ENCODE measurements at regions not wholly inside any gene's neighbourhood (a gene's known extent, or its start where the extent isn't known, plus 50 kb on each side); places are given as distances from the start of the nearest gene placed in this dataset.

GRCh38 chr11:100585728-100586127, 101.4 kb upstream of the ARHGAP42 start:
- TF ChIP-seq REST (IDR thresholded peaks at IDR 0.05; ENCODE audit: low read depth) (no peak), SIN3A (IDR thresholded peaks at IDR 0.05; ENCODE audit: low read depth) (no peak)
- intact Hi-C loops (cut with micrococcal nuclease): no loop called here
- Histone ChIP-seq H3K27me3 (ENCODE audit: insufficient read depth, low read length) (no peaks in the 10 kb centered on the region), H3K4me1 (ENCODE audit: control insufficient read depth in 1 of 2, insufficient read depth in 2 of 2, low read length in 2 of 2) (no peaks in the 10 kb centered on the region), H3K9me2 (ENCODE audit: insufficient read depth) (no peaks in the 10 kb centered on the region), H3K79me2 (ENCODE audit: insufficient read depth, low read length) (no peaks in the 10 kb centered on the region), H3K4me3 (replicated peaks in 1 of 2; ENCODE audit: low read depth in 1 of 2, low read length in 2 of 2) (no peak overlapping the region), H3K9me3 (ENCODE audit: control insufficient read depth in 1 of 2, insufficient read depth in 1 of 2, low read depth in 1 of 2, low read length in 2 of 2) (no peaks in the 10 kb centered on the region), H4K20me1 (ENCODE audit: insufficient read depth) (no peaks in the 10 kb centered on the region), H2AFZ (ENCODE audit: low read depth, low read length, poor library complexity, severe bottlenecking) (no peak overlapping the region), H3K9ac (ENCODE audit: low read length) (no peak overlapping the region), H3K4me2 (ENCODE audit: low read length) (no peak overlapping the region), H3K27ac (ENCODE audit: low read depth, low read length) (no peak overlapping the region), H3K36me3 (ENCODE audit: control insufficient read depth in 1 of 2, insufficient read depth in 2 of 2, low read length in 2 of 2) (no peaks in the 10 kb centered on the region)
- ChIA-PET POLR2A (no interaction called here), RAD21 (ENCODE audit: low non-redundant PET in 1 of 2, low total read pairs in 2 of 2, uncharacterized antibody in 2 of 2, unreplicated experiment in 2 of 2) (no interaction called here), CTCF (no interaction called here)
- DNase-seq (ENCODE audit: low read depth, low spot score) (no peak), ATAC-seq (no peak)
- BruUV-seq (replicated peaks): no TSS peak

DNA sequence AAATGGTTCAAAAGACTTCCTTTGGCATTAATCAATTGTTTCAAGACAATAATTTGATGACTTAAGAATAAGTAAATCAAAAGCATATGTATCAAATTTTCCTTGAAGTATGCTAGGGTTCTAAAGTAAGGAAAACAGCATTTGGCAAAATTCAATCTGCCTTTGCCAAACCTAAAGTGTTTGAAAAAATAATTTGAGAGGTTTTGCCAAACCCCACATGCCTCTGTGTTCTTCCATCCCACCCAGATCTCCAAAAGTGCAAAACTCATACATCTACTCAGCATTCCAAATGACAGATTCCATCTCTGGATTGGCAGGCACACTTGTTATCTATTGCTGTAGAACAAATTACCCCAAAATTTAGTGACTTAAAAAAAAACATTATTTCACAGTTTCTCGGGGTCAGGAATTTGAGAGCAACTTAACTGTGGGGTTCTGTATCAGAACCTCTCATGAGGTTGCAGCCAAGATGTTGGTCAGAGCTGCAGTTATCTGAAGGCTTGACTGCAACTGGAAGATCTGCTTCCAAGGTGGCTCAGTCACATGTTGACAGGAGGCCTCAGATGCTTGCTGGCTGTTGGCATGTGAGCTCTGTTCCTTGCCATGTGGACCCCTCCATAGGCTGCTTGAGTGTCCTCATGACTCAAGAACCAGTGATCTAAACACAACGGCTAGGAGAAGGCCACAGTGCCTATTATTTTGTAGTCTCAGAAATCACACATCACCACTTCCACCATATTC, 100.6 kb upstream of the ARHGAP42 start:
- no peak overlapping the region for H3K27ac ChIP-seq (ENCODE audit: low read depth, low read length)
- no peak overlapping the region for H3K4me2 ChIP-seq (ENCODE audit: low read length)
- H3K9me3 ChIP-seq (ENCODE audit: control insufficient read depth in 1 of 2, insufficient read depth in 1 of 2, low read depth in 1 of 2, low read length in 2 of 2): no peaks in the 10 kb centered on the region
- no peak overlapping the region for H2AFZ ChIP-seq (ENCODE audit: low read depth, low read length, poor library complexity, severe bottlenecking)
- H3K79me2 ChIP-seq (ENCODE audit: insufficient read depth, low read length): no peaks in the 10 kb centered on the region
- ChIA-PET CTCF (no interaction called here), POLR2A (no interaction called here), RAD21 (ENCODE audit: low non-redundant PET in 1 of 2, low total read pairs in 2 of 2, uncharacterized antibody in 2 of 2, unreplicated experiment in 2 of 2) (no interaction called here)
- no TSS peak for BruUV-seq (replicated peaks)
- H3K4me3 ChIP-seq (replicated peaks in 1 of 2; ENCODE audit: low read depth in 1 of 2, low read length in 2 of 2): no peak overlapping the region
- no peaks in the 10 kb centered on the region for H3K36me3 ChIP-seq (ENCODE audit: control insufficient read depth in 1 of 2, insufficient read depth in 2 of 2, low read length in 2 of 2)
- intact Hi-C loops (cut with micrococcal nuclease): no loop called here
- H3K9me2 ChIP-seq (ENCODE audit: insufficient read depth): no peaks in the 10 kb centered on the region
- no peak overlapping the region for H3K9ac ChIP-seq (ENCODE audit: low read length)
- H4K20me1 ChIP-seq (ENCODE audit: insufficient read depth): no peaks in the 10 kb centered on the region
- DNase-seq (ENCODE audit: low read depth, low spot score) (no peak), ATAC-seq (no peak)
- no peaks in the 10 kb centered on the region for H3K27me3 ChIP-seq (ENCODE audit: insufficient read depth, low read length)
- H3K4me1 ChIP-seq (ENCODE audit: control insufficient read depth in 1 of 2, insufficient read depth in 2 of 2, low read length in 2 of 2): no peaks in the 10 kb centered on the region
- TF ChIP-seq CEBPB (IDR thresholded peaks at IDR 0.05; ENCODE audit: low read depth) (no peak), SIN3A (IDR thresholded peaks at IDR 0.05; ENCODE audit: low read depth) (no peak), EZH2 (IDR thresholded peaks at IDR 0.05) (no peak), ZNF274 (IDR thresholded peaks at IDR 0.05; ENCODE audit: low read depth, low read length) (no peak), TCF7L2 (IDR thresholded peaks at IDR 0.05; ENCODE audit: borderline replicate concordance, extremely low read depth, insufficient read depth, insufficient read length) (no peak), SP1 (IDR thresholded peaks at IDR 0.05; ENCODE audit: low read depth) (no peak), CTCF (IDR thresholded peaks at IDR 0.05 in 2 of 3, conservative IDR thresholded peaks at IDR 0.05 in 1 of 3; ENCODE audit: borderline replicate concordance in 1 of 3, insufficient read depth in 1 of 3, low read depth in 2 of 3, low read length in 2 of 3) (no peak)
- TF ChIP-seq, protein P1, sequence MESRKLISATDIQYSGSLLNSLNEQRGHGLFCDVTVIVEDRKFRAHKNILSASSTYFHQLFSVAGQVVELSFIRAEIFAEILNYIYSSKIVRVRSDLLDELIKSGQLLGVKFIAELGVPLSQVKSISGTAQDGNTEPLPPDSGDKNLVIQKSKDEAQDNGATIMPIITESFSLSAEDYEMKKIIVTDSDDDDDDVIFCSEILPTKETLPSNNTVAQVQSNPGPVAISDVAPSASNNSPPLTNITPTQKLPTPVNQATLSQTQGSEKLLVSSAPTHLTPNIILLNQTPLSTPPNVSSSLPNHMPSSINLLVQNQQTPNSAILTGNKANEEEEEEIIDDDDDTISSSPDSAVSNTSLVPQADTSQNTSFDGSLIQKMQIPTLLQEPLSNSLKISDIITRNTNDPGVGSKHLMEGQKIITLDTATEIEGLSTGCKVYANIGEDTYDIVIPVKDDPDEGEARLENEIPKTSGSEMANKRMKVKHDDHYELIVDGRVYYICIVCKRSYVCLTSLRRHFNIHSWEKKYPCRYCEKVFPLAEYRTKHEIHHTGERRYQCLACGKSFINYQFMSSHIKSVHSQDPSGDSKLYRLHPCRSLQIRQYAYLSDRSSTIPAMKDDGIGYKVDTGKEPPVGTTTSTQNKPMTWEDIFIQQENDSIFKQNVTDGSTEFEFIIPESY (IDR thresholded peaks at IDR 0.05; ENCODE audit: extremely low read depth, insufficient replicate concordance, low read length): no peak
